ENCODE measurements at regions not wholly inside any gene's neighbourhood (a gene's known extent, or its start where the extent isn't known, plus 50 kb on each side); places are given as distances from the start of the nearest gene placed in this dataset.

DNA sequence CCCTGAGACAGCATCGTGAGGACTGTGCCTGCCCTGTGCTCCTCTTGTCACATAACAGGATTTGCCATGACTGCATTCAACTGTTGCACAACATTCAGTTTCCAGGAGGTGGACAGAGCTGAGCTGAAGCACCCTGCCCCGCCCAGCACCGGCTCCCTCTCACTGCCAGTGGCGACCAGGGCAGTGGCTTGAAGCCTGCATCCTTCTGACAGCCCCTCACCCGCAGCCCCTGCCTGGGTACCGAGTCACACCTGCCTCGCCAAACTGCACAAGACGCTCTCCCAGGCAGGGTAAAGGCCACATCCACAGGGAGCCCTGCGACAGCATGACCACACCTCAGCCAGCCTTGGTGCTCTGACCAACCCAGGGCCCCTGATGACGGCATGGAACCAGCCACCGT is 59.9 kb upstream of the ZNF354A start:
- Histone ChIP-seq H3K4me1 (ENCODE audit: control insufficient read depth in 1 of 2, insufficient read depth in 2 of 2, low read length in 2 of 2) (peaks cover 0 to 14% of the 10 kb centered on the region in 2 experiments; a peak in 1 of 4 replicates), H4K20me1 (ENCODE audit: insufficient read depth) (no peaks in the 10 kb centered on the region), H3K27ac (ENCODE audit: low read depth, low read length) (no peak overlapping the region), H2AFZ (ENCODE audit: low read depth, low read length, poor library complexity, severe bottlenecking) (no peak overlapping the region), H3K36me3 (ENCODE audit: control insufficient read depth in 1 of 2, insufficient read depth in 2 of 2, low read length in 2 of 2) (no peaks in the 10 kb centered on the region), H3K9me3 (ENCODE audit: control insufficient read depth in 1 of 2, insufficient read depth in 1 of 2, low read depth in 1 of 2, low read length in 2 of 2) (no peaks in the 10 kb centered on the region), H3K9ac (ENCODE audit: low read length) (no peak overlapping the region), H3K27me3 (ENCODE audit: insufficient read depth, low read length) (no peaks in the 10 kb centered on the region), H3K4me3 (replicated peaks in 1 of 2; ENCODE audit: low read depth in 1 of 2, low read length in 2 of 2) (no peak overlapping the region), H3K79me2 (ENCODE audit: insufficient read depth, low read length) (0 out of 2 replicates have a peak, but pooled peaks cover 2% of the 10 kb centered on the region), H3K4me2 (ENCODE audit: low read length) (no peak overlapping the region), H3K9me2 (ENCODE audit: insufficient read depth) (no peaks in the 10 kb centered on the region)
- BruUV-seq (replicated peaks), result no TSS peak
- intact Hi-C loops (cut with micrococcal nuclease), result no loop called here
- POLR2A ChIA-PET, result no interaction called here
- DNase-seq (ENCODE audit: low read depth, low spot score) (no peak), ATAC-seq (no peak)
- RAD21 ChIA-PET (ENCODE audit: low non-redundant PET in 1 of 2, low total read pairs in 2 of 2, uncharacterized antibody in 2 of 2, unreplicated experiment in 2 of 2), result interaction anchor here in 1 of 2 experiments (0.7 kb wide), 1 partner anchor 206 kb away, joined by 3 read pairs; no protein-coding TSS in a partner anchor
- TF ChIP-seq POLR2AphosphoS5 (IDR thresholded peaks at IDR 0.05; ENCODE audit: low read depth, low read length) (no peak), TCF7L2 (IDR thresholded peaks at IDR 0.05; ENCODE audit: borderline replicate concordance, extremely low read depth, insufficient read depth, insufficient read length) (no peak), ZNF274 (IDR thresholded peaks at IDR 0.05; ENCODE audit: low read depth, low read length) (no peak), CBX3 (IDR thresholded peaks at IDR 0.05; ENCODE audit: low read depth) (no peak), SRF (IDR thresholded peaks at IDR 0.05; ENCODE audit: low read depth) (no peak), EZH2 (IDR thresholded peaks at IDR 0.05) (no peak), RAD21 (IDR thresholded peaks at IDR 0.05; ENCODE audit: low read depth) (no peak), CEBPB (IDR thresholded peaks at IDR 0.05; ENCODE audit: low read depth) (no peak), JUND (IDR thresholded peaks at IDR 0.05) (no peak), EZH2phosphoT487 (IDR thresholded peaks at IDR 0.05; ENCODE audit: borderline replicate concordance) (no peak), YY1 (IDR thresholded peaks at IDR 0.05; ENCODE audit: extremely low read depth, insufficient replicate concordance, low read depth, low read length) (no peak), FOSL1 (IDR thresholded peaks at IDR 0.05; ENCODE audit: low read depth) (no peak)
- TF ChIP-seq, protein P1, sequence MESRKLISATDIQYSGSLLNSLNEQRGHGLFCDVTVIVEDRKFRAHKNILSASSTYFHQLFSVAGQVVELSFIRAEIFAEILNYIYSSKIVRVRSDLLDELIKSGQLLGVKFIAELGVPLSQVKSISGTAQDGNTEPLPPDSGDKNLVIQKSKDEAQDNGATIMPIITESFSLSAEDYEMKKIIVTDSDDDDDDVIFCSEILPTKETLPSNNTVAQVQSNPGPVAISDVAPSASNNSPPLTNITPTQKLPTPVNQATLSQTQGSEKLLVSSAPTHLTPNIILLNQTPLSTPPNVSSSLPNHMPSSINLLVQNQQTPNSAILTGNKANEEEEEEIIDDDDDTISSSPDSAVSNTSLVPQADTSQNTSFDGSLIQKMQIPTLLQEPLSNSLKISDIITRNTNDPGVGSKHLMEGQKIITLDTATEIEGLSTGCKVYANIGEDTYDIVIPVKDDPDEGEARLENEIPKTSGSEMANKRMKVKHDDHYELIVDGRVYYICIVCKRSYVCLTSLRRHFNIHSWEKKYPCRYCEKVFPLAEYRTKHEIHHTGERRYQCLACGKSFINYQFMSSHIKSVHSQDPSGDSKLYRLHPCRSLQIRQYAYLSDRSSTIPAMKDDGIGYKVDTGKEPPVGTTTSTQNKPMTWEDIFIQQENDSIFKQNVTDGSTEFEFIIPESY (IDR thresholded peaks at IDR 0.05; ENCODE audit: extremely low read depth, insufficient replicate concordance, low read length), result no peak
- TF ChIP-seq, protein P2, sequence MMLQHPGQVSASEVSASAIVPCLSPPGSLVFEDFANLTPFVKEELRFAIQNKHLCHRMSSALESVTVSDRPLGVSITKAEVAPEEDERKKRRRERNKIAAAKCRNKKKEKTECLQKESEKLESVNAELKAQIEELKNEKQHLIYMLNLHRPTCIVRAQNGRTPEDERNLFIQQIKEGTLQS (IDR thresholded peaks at IDR 0.05), result no peak
- TF ChIP-seq, protein P3, sequence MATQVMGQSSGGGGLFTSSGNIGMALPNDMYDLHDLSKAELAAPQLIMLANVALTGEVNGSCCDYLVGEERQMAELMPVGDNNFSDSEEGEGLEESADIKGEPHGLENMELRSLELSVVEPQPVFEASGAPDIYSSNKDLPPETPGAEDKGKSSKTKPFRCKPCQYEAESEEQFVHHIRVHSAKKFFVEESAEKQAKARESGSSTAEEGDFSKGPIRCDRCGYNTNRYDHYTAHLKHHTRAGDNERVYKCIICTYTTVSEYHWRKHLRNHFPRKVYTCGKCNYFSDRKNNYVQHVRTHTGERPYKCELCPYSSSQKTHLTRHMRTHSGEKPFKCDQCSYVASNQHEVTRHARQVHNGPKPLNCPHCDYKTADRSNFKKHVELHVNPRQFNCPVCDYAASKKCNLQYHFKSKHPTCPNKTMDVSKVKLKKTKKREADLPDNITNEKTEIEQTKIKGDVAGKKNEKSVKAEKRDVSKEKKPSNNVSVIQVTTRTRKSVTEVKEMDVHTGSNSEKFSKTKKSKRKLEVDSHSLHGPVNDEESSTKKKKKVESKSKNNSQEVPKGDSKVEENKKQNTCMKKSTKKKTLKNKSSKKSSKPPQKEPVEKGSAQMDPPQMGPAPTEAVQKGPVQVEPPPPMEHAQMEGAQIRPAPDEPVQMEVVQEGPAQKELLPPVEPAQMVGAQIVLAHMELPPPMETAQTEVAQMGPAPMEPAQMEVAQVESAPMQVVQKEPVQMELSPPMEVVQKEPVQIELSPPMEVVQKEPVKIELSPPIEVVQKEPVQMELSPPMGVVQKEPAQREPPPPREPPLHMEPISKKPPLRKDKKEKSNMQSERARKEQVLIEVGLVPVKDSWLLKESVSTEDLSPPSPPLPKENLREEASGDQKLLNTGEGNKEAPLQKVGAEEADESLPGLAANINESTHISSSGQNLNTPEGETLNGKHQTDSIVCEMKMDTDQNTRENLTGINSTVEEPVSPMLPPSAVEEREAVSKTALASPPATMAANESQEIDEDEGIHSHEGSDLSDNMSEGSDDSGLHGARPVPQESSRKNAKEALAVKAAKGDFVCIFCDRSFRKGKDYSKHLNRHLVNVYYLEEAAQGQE (IDR thresholded peaks at IDR 0.05; ENCODE audit: low read depth), result no peak
- CTCF ChIA-PET, result no interaction called here

All from HCT116 (cell line).